Activated CD8-positive, alpha-beta memory T cell treated with anti-CD3 and anti-CD28 coated beads for 36 hours (primary cell): ENCODE measurements at regions not wholly inside any gene's neighbourhood (a gene's known extent, or its start where the extent isn't known, plus 50 kb on each side); places are given as distances from the start of the nearest gene placed in this dataset.

ENCODE experiments used
- CTCF ChIA-PET: fragments of 350-600 bp; sonication (Branson Sonifier 250); formaldehyde crosslinking; loops from one replicate; lab custom pipeline; 2021; ENCODE audit warnings: antibody characterized with exemption; lab: Charles Lee
- POLR2A ChIA-PET: fragments of 350-600 bp; sonication (Branson Sonifier 250); formaldehyde crosslinking; loops from one replicate; lab custom pipeline; 2021; ENCODE audit warnings: antibody characterized with exemption; lab: Charles Lee

DNA sequence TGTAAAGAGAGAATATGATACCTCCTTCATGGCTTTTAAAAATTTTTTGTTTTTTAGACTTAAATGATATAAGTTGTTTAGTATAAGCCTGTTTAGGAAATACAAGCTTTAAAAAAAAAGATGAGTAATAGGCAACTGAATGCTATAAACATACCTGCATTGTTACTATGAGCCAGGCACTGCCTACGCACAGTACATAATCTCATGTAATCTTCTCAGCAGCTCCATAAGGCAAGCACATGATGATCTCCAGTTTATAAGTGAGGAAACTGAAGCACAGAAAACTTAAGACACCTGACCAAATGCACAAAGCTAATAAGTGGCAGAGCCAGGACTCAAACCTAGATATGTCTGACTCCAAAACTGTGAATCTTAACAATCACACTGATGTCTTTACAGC lies 156.3 kb upstream of the SLC1A4 start:
- ChIA-PET CTCF (interaction anchor here (1.2 to 2.3 kb wide), 5 partner anchors 8 to 218 kb away, joined by 3 to 16 read pairs (median 4); no protein-coding TSS in a partner anchor), POLR2A (no interaction called here)

GRCh38 chr2:64836566-64836965 lies 152.6 kb upstream of the SLC1A4 start:
- CTCF ChIA-PET = no interaction called here
- POLR2A ChIA-PET = no interaction called here

DNA sequence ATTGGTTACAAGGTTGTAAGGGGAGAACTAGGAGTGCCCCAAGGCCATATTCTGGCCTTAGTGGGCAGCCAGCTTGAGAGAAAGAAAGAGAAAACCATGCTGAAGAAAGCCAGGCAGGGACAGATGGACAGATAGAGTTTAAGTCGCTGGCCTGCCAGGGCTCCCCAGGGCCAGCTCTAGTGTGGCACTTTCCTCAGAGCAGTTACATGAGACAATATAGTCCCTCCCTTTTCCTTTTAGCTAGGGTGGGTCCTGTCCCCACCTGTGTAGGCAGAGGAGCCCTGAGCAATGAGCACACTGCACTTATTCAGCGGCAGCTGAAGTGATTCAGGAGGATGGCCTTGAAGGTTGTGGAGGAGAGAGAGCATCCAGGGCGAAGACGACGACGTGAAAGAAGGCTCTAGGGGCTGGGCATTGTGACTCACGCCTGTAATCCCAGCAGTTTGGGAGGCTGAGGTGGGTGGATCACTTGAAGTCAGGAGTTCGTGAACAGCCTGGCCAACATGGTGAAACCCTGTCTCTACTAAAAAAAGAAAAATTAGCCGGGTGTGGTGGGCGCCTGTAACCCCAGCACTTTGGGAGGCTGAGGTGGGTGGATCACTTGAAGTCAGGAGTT lies 152.0 kb upstream of the SLC1A4 start:
- ChIA-PET CTCF (interaction anchor here (0.7 kb wide), 1 partner anchor 191 kb away, joined by 3 read pairs; no protein-coding TSS in a partner anchor), POLR2A (no interaction called here)

GRCh38 chr2:64837925-64838641 lies 151.1 kb upstream of the SLC1A4 start:
- ChIA-PET CTCF (interaction anchor here (0.6 to 0.7 kb wide), 2 partner anchors 16 to 192 kb away, joined by 3 read pairs; no protein-coding TSS in a partner anchor), POLR2A (no interaction called here)

GRCh38 chr2:64838817-64839216 lies 150.4 kb upstream of the SLC1A4 start:
- POLR2A ChIA-PET = no interaction called here
- CTCF ChIA-PET = interaction anchor here (0.6 kb wide), 1 partner anchor 15 kb away, joined by 3 read pairs; no protein-coding TSS in a partner anchor

DNA sequence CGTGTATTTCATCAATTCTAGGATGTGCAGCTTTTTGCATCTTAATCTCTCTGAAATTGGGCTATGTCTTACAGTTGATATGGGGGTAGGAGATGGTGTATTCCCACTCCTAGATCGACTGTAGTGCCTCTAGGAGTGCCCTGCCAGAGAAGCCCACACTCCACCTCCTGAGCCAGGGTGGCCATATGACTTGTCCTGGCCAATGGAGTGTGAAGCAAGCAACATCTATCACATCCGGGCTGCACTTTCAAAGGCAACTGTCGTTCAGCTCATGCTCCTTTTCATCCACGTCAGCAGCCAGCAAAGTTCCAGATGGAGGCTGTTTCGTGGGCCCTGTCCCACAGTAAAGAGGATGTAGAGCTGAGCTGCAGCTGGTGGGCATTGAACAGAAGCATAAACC lies 149.4 kb upstream of the SLC1A4 start:
- CTCF ChIA-PET = interaction anchor here (0.6 to 0.7 kb wide), 2 partner anchors 111 to 239 kb away, joined by 3 read pairs; no protein-coding TSS in a partner anchor
- POLR2A ChIA-PET = no interaction called here

GRCh38 chr2:64840426-64840881 lies 148.7 kb upstream of the SLC1A4 start:
- ChIA-PET CTCF (interaction anchor here (1.3 kb wide), 1 partner anchor 8 kb away, joined by 4 read pairs; no protein-coding TSS in a partner anchor), POLR2A (no interaction called here)

DNA sequence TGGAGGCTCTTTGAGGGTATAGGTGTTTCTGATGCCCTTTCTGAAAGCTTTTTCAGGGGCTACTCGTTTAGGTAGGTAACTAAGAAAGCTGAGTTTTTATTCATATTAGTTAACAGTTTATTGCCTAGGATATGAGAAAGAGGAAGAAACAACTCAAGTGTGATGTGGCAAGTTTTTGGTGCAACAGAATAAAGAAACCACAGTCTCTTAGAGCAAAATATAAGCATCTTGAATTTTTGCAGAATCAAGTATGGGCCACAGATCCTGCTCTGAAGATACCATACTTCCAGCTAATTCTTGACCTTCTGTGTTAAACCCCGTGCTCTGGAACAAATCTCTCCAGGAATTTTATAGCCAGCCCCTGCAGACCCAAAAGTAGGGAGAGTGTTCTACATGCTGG lies 147.7 kb upstream of the SLC1A4 start:
- ChIA-PET POLR2A (no interaction called here), CTCF (interaction anchor here (1.3 kb wide), 1 partner anchor 9 kb away, joined by 4 read pairs; no protein-coding TSS in a partner anchor)

DNA sequence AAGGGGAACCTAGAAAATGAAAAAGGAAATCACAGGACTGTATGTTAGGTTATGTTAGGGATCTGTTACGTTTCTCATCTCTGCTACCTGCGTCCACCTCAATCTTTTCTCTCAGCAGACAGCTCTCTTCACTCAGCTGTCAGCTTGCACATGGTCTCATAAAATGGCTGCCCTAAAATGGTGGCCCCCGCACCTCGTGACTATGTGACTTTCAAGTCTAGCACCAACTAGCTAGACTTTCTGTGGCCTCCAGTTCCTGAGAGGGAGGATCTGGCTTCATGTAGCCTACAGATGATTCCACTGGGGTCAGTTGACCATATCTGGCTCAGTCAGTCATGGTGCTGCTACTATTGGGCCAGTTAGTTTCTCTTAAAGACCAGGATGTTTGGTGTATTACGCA lies 147.2 kb upstream of the SLC1A4 start:
- POLR2A ChIA-PET = interaction anchor here (0.5 kb wide), 1 partner anchor 197 kb away, joined by 3 read pairs; no protein-coding TSS in a partner anchor

GRCh38 chr2:64844087-64844486 lies 145.1 kb upstream of the SLC1A4 start:
- CTCF ChIA-PET = interaction anchor here (1.4 kb wide), 1 partner anchor 12 kb away, joined by 3 read pairs; no protein-coding TSS in a partner anchor
- POLR2A ChIA-PET = no interaction called here

More for the DNA sequence above, 147.2 kb upstream of the SLC1A4 start:
- CTCF ChIA-PET = no interaction called here

DNA sequence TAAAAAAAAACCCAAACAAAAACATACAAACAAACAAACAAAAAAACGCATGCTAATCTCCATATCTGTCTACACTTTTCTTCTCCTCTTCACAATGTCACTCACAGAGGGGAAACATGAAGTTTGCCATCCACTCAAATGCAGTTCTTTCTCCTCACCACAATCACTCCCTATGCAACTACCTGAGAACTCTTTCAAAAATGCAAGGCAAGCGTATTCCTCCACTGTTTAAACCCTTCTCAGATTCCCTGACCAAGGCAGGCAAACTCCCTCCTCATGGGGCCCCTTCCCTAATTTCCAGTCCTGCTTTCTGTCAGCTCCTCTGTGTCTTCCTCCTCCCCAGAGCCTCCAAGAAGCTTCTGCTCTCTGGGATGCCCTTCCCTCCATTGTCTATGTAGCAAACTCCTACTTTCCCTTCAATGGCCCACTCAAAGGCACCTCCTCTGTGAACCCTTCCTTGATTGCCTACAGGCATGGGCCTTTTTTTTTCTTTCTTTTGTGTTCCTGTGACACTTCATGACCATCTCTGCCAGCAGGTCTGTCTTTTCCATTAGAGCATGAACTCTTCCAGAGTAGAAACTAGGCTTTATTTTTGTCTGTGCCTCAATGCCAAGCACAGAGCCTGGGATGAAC lies 143.8 kb upstream of the SLC1A4 start:
- POLR2A ChIA-PET = no interaction called here
- CTCF ChIA-PET = no interaction called here

- POLR2A ChIA-PET = no interaction called here
- CTCF ChIA-PET = no interaction called here
Observed at GRCh38 chr2:64846177-64846576, 143.0 kb upstream of the SLC1A4 start.

DNA sequence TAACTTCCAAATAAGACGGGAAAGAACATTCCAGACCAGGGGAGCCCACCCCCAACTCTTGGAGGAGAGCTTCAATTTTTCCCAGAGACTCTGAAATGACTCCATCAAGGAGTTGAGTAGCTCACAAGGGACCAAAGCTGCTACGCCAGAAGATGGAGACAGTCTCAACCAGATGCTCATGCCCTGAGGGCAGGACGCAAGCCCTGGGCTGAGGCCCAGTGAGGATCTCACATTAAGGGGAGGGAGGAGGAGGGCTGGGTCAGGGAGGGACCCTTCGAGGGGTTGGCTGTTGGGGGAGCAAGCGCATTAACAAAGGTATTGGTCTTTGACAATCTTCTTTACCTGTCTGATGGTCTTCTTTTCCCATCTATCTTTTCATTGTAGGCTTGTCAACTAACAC lies 141.3 kb upstream of the SLC1A4 start:
- ChIA-PET POLR2A (no interaction called here), CTCF (no interaction called here)

DNA sequence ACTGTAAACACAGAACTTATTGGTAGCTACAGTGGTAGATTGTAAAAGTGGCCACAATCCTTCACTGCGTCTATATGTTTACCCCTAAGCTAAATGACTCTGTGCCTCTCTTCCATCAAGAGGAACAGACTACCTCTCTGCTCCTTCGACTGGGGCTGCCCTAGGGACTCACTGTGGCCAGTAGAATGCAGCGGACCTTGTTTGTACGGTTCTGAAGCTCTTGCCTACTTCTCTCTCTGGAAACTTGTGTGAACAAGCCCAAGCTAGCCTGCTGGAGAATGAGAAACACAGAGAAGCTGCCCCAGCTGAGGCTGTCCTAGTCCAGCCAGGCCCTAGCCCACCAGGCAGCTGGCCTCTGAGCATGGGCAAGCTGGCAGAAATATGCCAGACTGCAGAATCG lies 140.8 kb upstream of the SLC1A4 start:
- CTCF ChIA-PET = interaction anchor here (0.9 kb wide), 1 partner anchor 17 kb away, joined by 3 read pairs; no protein-coding TSS in a partner anchor

DNA sequence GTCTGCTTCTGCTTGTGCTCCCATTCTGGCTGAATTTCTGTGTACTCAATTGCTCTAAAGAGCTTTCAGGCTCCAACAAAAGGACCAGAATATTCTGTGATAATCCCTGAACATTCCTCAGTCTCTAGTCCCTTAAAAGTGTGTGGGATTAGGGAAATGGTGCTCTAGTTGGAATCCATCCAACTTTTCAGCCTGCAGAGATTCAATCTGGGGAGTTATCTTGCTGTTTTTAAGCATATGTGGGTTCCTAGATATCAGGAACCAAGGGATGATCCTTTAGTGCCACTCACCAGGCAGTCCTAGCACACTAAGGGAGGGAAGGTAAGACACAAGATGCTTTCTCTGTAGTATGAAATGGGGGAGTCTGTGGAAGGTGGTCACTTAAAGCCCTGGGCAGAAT lies 140.3 kb upstream of the SLC1A4 start:
- POLR2A ChIA-PET = no interaction called here
- CTCF ChIA-PET = interaction anchor here (0.9 kb wide), 1 partner anchor 17 kb away, joined by 3 read pairs; no protein-coding TSS in a partner anchor

More for the DNA sequence above, 140.8 kb upstream of the SLC1A4 start:
- POLR2A ChIA-PET = no interaction called here

DNA sequence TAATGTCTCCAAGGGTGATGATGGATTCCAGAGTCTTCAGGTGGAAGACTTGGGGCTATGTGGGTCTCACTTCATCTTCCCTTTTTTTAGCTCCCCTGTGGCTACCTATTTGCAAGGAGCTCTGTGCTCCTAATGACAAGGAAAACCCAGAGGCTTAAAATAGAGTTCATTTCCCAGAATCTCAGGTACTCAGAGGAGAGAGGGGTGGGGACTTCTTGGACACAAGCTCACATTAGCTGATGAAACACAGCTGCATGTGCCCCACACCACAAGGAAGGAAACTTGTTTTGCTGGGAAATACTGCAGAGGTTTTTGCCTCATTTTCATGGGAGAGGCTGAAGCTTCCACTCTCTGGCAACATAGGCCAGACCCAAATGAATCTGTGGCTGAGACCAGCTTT lies 138.6 kb upstream of the SLC1A4 start:
- ChIA-PET CTCF (interaction anchor here (0.6 to 0.7 kb wide), 2 partner anchors 15 to 711 kb away, joined by 3 to 4 read pairs; no protein-coding TSS in a partner anchor), POLR2A (no interaction called here)

DNA sequence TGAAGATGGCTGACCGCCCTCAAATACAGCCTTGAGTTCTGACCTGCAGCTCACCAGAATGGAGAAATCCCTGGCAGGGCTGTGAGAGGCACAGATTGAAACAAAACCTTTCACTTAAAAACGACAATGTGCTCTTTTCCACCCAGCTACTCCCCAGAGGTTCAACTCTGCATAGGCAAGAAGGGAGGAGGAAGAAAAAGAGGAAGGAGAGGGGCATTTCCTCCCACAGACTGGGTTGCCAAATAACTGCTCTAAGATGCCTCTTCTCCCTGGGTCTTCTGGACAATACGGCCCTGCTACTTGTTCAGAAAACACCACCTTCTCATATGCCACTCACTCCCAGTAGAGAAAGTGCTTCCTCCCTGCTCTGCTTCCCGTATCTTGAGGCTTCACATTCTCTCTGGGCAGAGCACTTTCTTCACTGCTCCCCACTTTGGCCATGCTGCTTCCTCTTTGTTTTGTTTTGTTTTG lies 136.4 kb upstream of the SLC1A4 start:
- ChIA-PET CTCF (no interaction called here), POLR2A (no interaction called here)

DNA sequence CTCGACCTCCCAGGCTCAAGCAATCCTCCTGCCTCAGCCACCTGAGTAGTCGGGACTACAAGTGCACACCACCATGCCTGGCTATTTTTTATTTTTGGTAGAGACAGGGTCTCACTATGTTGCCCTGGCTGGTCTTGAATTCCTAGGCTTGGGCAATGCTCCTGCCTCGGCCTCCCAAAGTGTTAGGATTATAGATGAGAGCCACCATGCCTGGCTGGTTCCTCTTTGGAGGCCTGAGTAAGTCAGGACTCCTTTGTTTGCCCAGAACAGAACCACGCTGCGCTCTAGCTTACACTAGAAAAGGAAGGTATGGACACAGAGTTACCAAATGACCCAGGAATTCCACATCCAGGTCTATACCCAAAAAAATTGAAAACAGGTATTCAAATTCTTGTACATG lies 135.9 kb upstream of the SLC1A4 start:
- ChIA-PET POLR2A (no interaction called here), CTCF (no interaction called here)

- POLR2A ChIA-PET = no interaction called here
- CTCF ChIA-PET = interaction anchor here (0.6 kb wide), 1 partner anchor 15 kb away, joined by 3 read pairs; no protein-coding TSS in a partner anchor
Observed at GRCh38 chr2:64853894-64854293, 135.3 kb upstream of the SLC1A4 start.
